Spleen (tissue), 7 donors: ENCODE measurements at regions not wholly inside any gene's neighbourhood (a gene's known extent, or its start where the extent isn't known, plus 50 kb on each side); places are given as distances from the start of the nearest gene placed in this dataset.

ENCODE experiments used
- CTCF ChIP-seq, 11 experiments: fragments of 200-600 bp in 7 of 11; fragments of 450-650 bp in 4 of 11; sonication (generic) in 4 of 11; IDR thresholded peaks in 8 of 11; conservative IDR thresholded peaks in 3 of 11; 1 replicate in 7 of 11; 2 replicates in 4 of 11; pipeline versions ENCODE4 v1.4.0 to v1.8.0; 2016 to 2021; ENCODE audit warnings: antibody characterized with exemption in 11 of 11, inconsistent platforms in 4 of 11, mild to moderate bottlenecking in 1 of 11
- POLR2A ChIP-seq, 3 donors: fragments of 450-650 bp; IDR thresholded peaks; one replicate each; pipeline ENCODE4 v1.5.1; 2017; ENCODE audit warnings: antibody characterized with exemption in 3 of 3, mild to moderate bottlenecking in 1 of 3
- POLR2AphosphoS5 ChIP-seq, 3 donors: sonication (generic); formaldehyde crosslinking; IDR thresholded peaks; one replicate each; pipeline ENCODE4 v1.5.1; 2017; ENCODE audit warnings: antibody characterized with exemption in 3 of 3
- donor health status: DM: no; HTN: no; CAD: no; lungs with moderate emphysema.
- donor health status: DM: no; HTN: no; CAD: no.
- donor health status: DM: no; HTN: no; CAD: no.

- TF ChIP-seq CTCF (IDR thresholded peaks at IDR 0.05 in 8 of 11, conservative IDR thresholded peaks at IDR 0.05 in 3 of 11) (no peak), POLR2AphosphoS5 (IDR thresholded peaks at IDR 0.05) (no peak), POLR2A (IDR thresholded peaks at IDR 0.05) (no peak)
Measured at GRCh38 chr2:155169317-155169716, 470.8 kb downstream of the KCNJ3 start.
